ENCODE measurements at regions not wholly inside any gene's neighbourhood (a gene's known extent, or its start where the extent isn't known, plus 50 kb on each side); places are given as distances from the start of the nearest gene placed in this dataset.

DNA sequence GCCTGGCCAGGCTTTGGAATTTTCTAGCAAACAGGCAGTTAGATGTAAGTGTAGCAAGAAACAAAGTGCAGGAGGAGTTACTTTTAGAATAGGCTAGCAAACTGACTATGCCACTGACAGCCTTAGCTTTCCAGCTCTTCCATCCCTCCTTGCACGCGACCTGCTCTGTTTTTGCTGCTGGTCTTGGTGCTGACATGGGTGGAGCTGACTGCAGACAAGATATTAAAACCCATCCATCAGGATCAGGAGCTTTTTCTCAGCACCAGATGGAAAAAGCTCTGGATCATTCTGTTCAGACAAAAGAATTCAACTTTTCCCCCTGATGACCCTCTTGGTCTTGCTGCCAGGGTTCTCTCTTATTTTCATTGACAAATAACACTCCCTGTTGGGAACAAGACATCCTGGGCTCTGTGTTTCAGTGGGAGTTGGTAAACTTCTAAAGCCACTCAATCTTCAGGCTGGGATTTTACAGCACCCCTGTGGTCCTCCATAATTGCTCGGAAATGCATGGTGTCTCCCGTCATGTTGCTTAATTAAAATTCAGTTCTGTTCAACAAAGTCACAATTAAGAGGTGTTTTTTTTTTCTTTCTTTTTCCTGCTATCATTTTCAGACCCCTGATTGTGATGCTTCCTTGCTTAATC, 240.0 kb upstream of the LARGE1 start:
- Histone ChIP-seq H4K20me1 (replicated peaks; ENCODE audit: control insufficient read depth, extremely low read depth, insufficient read depth, low read length) (no peaks in the 10 kb centered on the region), H3K9ac (replicated peaks; ENCODE audit: extremely low read depth, insufficient read depth, low read length) (no peak overlapping the region), H2AFZ (ENCODE audit: low read depth, low read length) (no peak overlapping the region), H3K27me3 (ENCODE audit: control insufficient read depth in 2 of 2, insufficient read depth in 2 of 2, low read length in 2 of 2) (no peaks in the 10 kb centered on the region), H3K9me1 (replicated peaks; ENCODE audit: control insufficient read depth, extremely low read depth, insufficient read depth, low read length) (no peaks in the 10 kb centered on the region), H3K79me2 (ENCODE audit: control insufficient read depth, insufficient read depth, low read length) (no peaks in the 10 kb centered on the region), H3K4me3 (replicated peaks in 1 of 3; ENCODE audit: insufficient read depth in 1 of 3, low read depth in 1 of 3, low read length in 3 of 3) (no peak overlapping the region), H3K36me3 (ENCODE audit: control insufficient read depth in 2 of 2, extremely low read depth in 1 of 2, insufficient read depth in 2 of 2, low read length in 2 of 2) (no peaks in the 10 kb centered on the region), H3K27ac (ENCODE audit: insufficient read depth, low read depth, low read length) (no peak overlapping the region), H3K9me3 (replicated peaks; ENCODE audit: control insufficient read depth, insufficient read depth, low read length) (no peaks in the 10 kb centered on the region), H3K4me1 (ENCODE audit: control insufficient read depth, extremely low read depth, insufficient read depth, low read length) (no peaks in the 10 kb centered on the region), H3K4me2 (ENCODE audit: insufficient read depth, low read length) (no peak overlapping the region)
- intact Hi-C loops (cut with micrococcal nuclease) (no loop called here), dilution Hi-C loops (cut with MboI; ENCODE audit: extremely low pct_ligation_motif_present, low sequenced_read_pairs) (no loop called here)
- no peak for FAIRE-seq
- POLR2A ChIA-PET, result no interaction called here
- no TSS peak for BruUV-seq (replicated peaks)
- TF ChIP-seq FOS (IDR thresholded peaks at IDR 0.05; ENCODE audit: borderline replicate concordance, insufficient read depth, low read length), result no peak
- TF ChIP-seq POLR2AphosphoS5 (IDR thresholded peaks at IDR 0.05; ENCODE audit: insufficient read depth, low read depth, low read length), result no peak
- no peak for TF ChIP-seq GATA2 (IDR thresholded peaks at IDR 0.05; ENCODE audit: insufficient read depth, insufficient read length, low read depth, low read length)
- TF ChIP-seq MYC (IDR thresholded peaks at IDR 0.05; ENCODE audit: low read depth, low read length), result no peak
- no peak for TF ChIP-seq POLR2A (IDR thresholded peaks at IDR 0.05; ENCODE audit: low read depth, low read length)
- TF ChIP-seq, protein P1, sequence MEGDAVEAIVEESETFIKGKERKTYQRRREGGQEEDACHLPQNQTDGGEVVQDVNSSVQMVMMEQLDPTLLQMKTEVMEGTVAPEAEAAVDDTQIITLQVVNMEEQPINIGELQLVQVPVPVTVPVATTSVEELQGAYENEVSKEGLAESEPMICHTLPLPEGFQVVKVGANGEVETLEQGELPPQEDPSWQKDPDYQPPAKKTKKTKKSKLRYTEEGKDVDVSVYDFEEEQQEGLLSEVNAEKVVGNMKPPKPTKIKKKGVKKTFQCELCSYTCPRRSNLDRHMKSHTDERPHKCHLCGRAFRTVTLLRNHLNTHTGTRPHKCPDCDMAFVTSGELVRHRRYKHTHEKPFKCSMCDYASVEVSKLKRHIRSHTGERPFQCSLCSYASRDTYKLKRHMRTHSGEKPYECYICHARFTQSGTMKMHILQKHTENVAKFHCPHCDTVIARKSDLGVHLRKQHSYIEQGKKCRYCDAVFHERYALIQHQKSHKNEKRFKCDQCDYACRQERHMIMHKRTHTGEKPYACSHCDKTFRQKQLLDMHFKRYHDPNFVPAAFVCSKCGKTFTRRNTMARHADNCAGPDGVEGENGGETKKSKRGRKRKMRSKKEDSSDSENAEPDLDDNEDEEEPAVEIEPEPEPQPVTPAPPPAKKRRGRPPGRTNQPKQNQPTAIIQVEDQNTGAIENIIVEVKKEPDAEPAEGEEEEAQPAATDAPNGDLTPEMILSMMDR (IDR thresholded peaks at IDR 0.05; ENCODE audit: extremely low read depth in 1 of 2, insufficient read depth in 1 of 2, low read depth in 1 of 2, low read length in 2 of 2), result no peak
- no peak for TF ChIP-seq JUN (IDR thresholded peaks at IDR 0.05; ENCODE audit: borderline replicate concordance, insufficient read depth, insufficient read length, low read depth)
- no peak for TF ChIP-seq EZH2 (IDR thresholded peaks at IDR 0.05; ENCODE audit: borderline replicate concordance, low read depth, low read length, severe bottlenecking)
- TF ChIP-seq, protein P2, sequence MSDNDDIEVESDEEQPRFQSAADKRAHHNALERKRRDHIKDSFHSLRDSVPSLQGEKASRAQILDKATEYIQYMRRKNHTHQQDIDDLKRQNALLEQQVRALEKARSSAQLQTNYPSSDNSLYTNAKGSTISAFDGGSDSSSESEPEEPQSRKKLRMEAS (IDR thresholded peaks at IDR 0.05; ENCODE audit: insufficient read depth, insufficient read length), result no peak
- no peak for DNase-seq (ENCODE audit: low read depth, low spot score)
- CTCF ChIA-PET, result no interaction called here

Data from endothelial cell of umbilical vein (primary cell).